CD4-positive, alpha-beta memory T cell (primary cell): ENCODE measurements at regions not wholly inside any gene's neighbourhood (a gene's known extent, or its start where the extent isn't known, plus 50 kb on each side); places are given as distances from the start of the nearest gene placed in this dataset.

ENCODE experiments used
- CTCF ChIA-PET: fragments of 350-600 bp; sonication (Branson Sonifier 250); formaldehyde crosslinking; loops from one replicate; lab custom pipeline; 2021; ENCODE audit warnings: inconsistent platforms; ENCODE audit not compliant: partially characterized antibody; lab: Charles Lee
- POLR2A ChIA-PET: fragments of 350-600 bp; sonication (Branson Sonifier 250); formaldehyde crosslinking; loops from one replicate; lab custom pipeline; 2021; ENCODE audit not compliant: partially characterized antibody; lab: Charles Lee
- DNase-seq, 5 donors: peaks; one replicate each; pipeline versions ENCODE4 v3.0.0 to v3.0.0-alpha.2; 2020 to 2022; ENCODE audit warnings: mixed read lengths in 1 of 5
- H3K27ac ChIP-seq: one replicate; pipeline ENCODE4 v1.7.0; 2013; ENCODE audit warnings: low read depth, low read length
- H3K27me3 ChIP-seq: 2 replicates; pipeline ENCODE4 v1.7.0; 2013; ENCODE audit warnings: mild to moderate bottlenecking, low read length, moderate library complexity; ENCODE audit not compliant: insufficient read depth
- H3K36me3 ChIP-seq: 2 replicates; pipeline ENCODE4 v1.7.0; 2013; ENCODE audit warnings: mild to moderate bottlenecking, low read length, moderate library complexity; ENCODE audit not compliant: insufficient read depth
- H3K4me1 ChIP-seq: 2 replicates; pipeline ENCODE4 v1.7.0; 2013; ENCODE audit warnings: mild to moderate bottlenecking, low read length, moderate library complexity; ENCODE audit not compliant: insufficient read depth
- H3K4me3 ChIP-seq, 2 donors: one replicate each; pipeline ENCODE4 v1.7.0; 2013; ENCODE audit warnings: low read length in 2 of 2, mild to moderate bottlenecking in 1 of 2
- H3K9me3 ChIP-seq, 2 donors: one replicate each; pipeline ENCODE4 v1.7.0; 2013; ENCODE audit warnings: low read length in 2 of 2, control low read depth in 1 of 2; ENCODE audit not compliant: control insufficient read depth in 1 of 2
- H3K27ac Mint-ChIP-seq, 7 donors: one replicate each; pipeline ENCODE4 v1.8.0; 2020 to 2021; ENCODE audit warnings: mixed read lengths in 7 of 7, mild to moderate bottlenecking in 6 of 7, inconsistent platforms in 3 of 7, moderate library complexity in 3 of 7
- H3K27me3 Mint-ChIP-seq, 2 donors: one replicate each; pipeline ENCODE4 v1.8.0; 2020 to 2021; ENCODE audit warnings: mixed read lengths in 2 of 2
- H3K36me3 Mint-ChIP-seq, 2 donors: one replicate each; pipeline ENCODE4 v1.8.0; 2020 to 2021; ENCODE audit warnings: mixed read lengths in 2 of 2, inconsistent platforms in 1 of 2, mild to moderate bottlenecking in 1 of 2
- H3K4me1 Mint-ChIP-seq, 4 donors: one replicate each; pipeline ENCODE4 v1.8.0; 2020 to 2021; ENCODE audit warnings: mixed read lengths in 4 of 4, mild to moderate bottlenecking in 1 of 4
- H3K4me3 Mint-ChIP-seq, 8 donors: one replicate each; pipeline ENCODE4 v1.8.0; 2020 to 2021; ENCODE audit warnings: mixed read lengths in 8 of 8, mild to moderate bottlenecking in 7 of 8, moderate library complexity in 6 of 8, inconsistent platforms in 3 of 8
- H3K9me3 Mint-ChIP-seq, 8 donors: one replicate each; pipeline ENCODE4 v1.8.0; 2020 to 2021; ENCODE audit warnings: mixed read lengths in 8 of 8, mild to moderate bottlenecking in 5 of 8, inconsistent platforms in 3 of 8, moderate library complexity in 1 of 8
- intact Hi-C: fragments of 100-400 bp; cut with micrococcal nuclease; formaldehyde crosslinking; loops from one replicate; pipeline ENCODE4 v1.15.1; 2023

- CTCF ChIA-PET = no interaction called here
- POLR2A ChIA-PET = no interaction called here
- H3K9me3 ChIP-seq = no peaks in the 10 kb centered on the region
- H3K4me1 ChIP-seq = no peaks in the 10 kb centered on the region
- H3K4me3 ChIP-seq = no peak overlapping the region
- intact Hi-C loops = no loop called here
- no peak overlapping the region for H3K27ac Mint-ChIP-seq
- no peaks in the 10 kb centered on the region for H3K27me3 ChIP-seq
- H3K9me3 Mint-ChIP-seq = peaks cover 3 to 26% (median 16%) of the 10 kb centered on the region in 8 donors
- no peaks in the 10 kb centered on the region for H3K4me1 Mint-ChIP-seq
- no peak overlapping the region for H3K27ac ChIP-seq
- peaks cover 13 to 29% of the 10 kb centered on the region in 2 donors for H3K27me3 Mint-ChIP-seq
- no peak overlapping the region for H3K4me3 Mint-ChIP-seq
- DNase-seq = no peak
- peaks cover 0 to 3% of the 10 kb centered on the region in 2 donors for H3K36me3 Mint-ChIP-seq
- no peaks in the 10 kb centered on the region for H3K36me3 ChIP-seq
Observed at GRCh38 chr4:26008737-26009136, 94.7 kb downstream of the SMIM20 start.

GRCh38 chr4:26009502-26009901 is 95.5 kb downstream of the SMIM20 start:
- peaks cover 0 to 3% of the 10 kb centered on the region in 2 donors for H3K36me3 Mint-ChIP-seq
- Histone ChIP-seq H3K9me3 (no peaks in the 10 kb centered on the region), H3K36me3 (no peaks in the 10 kb centered on the region), H3K27me3 (no peaks in the 10 kb centered on the region), H3K4me1 (no peaks in the 10 kb centered on the region), H3K27ac (no peak overlapping the region), H3K4me3 (no peak overlapping the region)
- H3K4me1 Mint-ChIP-seq = no peaks in the 10 kb centered on the region
- ChIA-PET POLR2A (no interaction called here), CTCF (no interaction called here)
- H3K4me3 Mint-ChIP-seq = no peak overlapping the region
- H3K27me3 Mint-ChIP-seq = peaks cover 15 to 29% of the 10 kb centered on the region in 2 donors
- intact Hi-C loops = no loop called here
- H3K27ac Mint-ChIP-seq = no peak overlapping the region
- DNase-seq = no peak
- peaks cover 3 to 26% (median 15%) of the 10 kb centered on the region in 8 donors for H3K9me3 Mint-ChIP-seq

- Histone ChIP-seq H3K36me3 (no peaks in the 10 kb centered on the region), H3K4me1 (no peaks in the 10 kb centered on the region), H3K4me3 (no peak overlapping the region), H3K9me3 (no peaks in the 10 kb centered on the region), H3K27ac (no peak overlapping the region), H3K27me3 (no peaks in the 10 kb centered on the region)
- Mint-ChIP-seq H3K9me3 (peaks cover 3 to 26% (median 15%) of the 10 kb centered on the region in 8 donors), H3K4me3 (no peak overlapping the region), H3K4me1 (no peaks in the 10 kb centered on the region), H3K36me3 (peaks cover 0 to 3% of the 10 kb centered on the region in 2 donors), H3K27me3 (peaks cover 20 to 33% of the 10 kb centered on the region in 2 donors), H3K27ac (no peak overlapping the region)
- no peak for DNase-seq
- POLR2A ChIA-PET = no interaction called here
- CTCF ChIA-PET = interaction anchor here (1.3 kb wide), 1 partner anchor 22 kb away, joined by 7 read pairs; no protein-coding TSS in a partner anchor
- intact Hi-C loops = no loop called here
Observed at GRCh38 chr4:26010304-26010703, 96.3 kb downstream of the SMIM20 start.

GRCh38 chr4:26013629-26014028 is 99.6 kb downstream of the SMIM20 start:
- H3K36me3 Mint-ChIP-seq = no peaks in the 10 kb centered on the region
- no peaks in the 10 kb centered on the region for H3K4me1 Mint-ChIP-seq
- Histone ChIP-seq H3K36me3 (no peaks in the 10 kb centered on the region), H3K9me3 (no peaks in the 10 kb centered on the region), H3K4me3 (no peak overlapping the region), H3K27ac (no peak overlapping the region), H3K27me3 (no peaks in the 10 kb centered on the region), H3K4me1 (no peaks in the 10 kb centered on the region)
- H3K4me3 Mint-ChIP-seq = no peak overlapping the region
- ChIA-PET POLR2A (no interaction called here), CTCF (interaction anchor here (0.9 kb wide), 1 partner anchor 26 kb away, joined by 3 read pairs; no protein-coding TSS in a partner anchor)
- H3K9me3 Mint-ChIP-seq = peaks cover 3 to 17% (median 8%) of the 10 kb centered on the region in 8 donors
- intact Hi-C loops = no loop called here
- no peak overlapping the region for H3K27ac Mint-ChIP-seq
- H3K27me3 Mint-ChIP-seq = peaks cover 22 to 33% of the 10 kb centered on the region in 2 donors
- DNase-seq = no peak

- POLR2A ChIA-PET = no interaction called here
- H3K27ac Mint-ChIP-seq = no peak overlapping the region
Observed at GRCh38 chr4:26015133-26015651, 101.2 kb downstream of the SMIM20 start.

GRCh38 chr4:26015906-26016305 is 101.9 kb downstream of the SMIM20 start:
- no peak for DNase-seq
- H3K27ac Mint-ChIP-seq = no peak overlapping the region
- Histone ChIP-seq H3K9me3 (no peaks in the 10 kb centered on the region), H3K27ac (no peak overlapping the region), H3K27me3 (no peaks in the 10 kb centered on the region), H3K4me1 (no peaks in the 10 kb centered on the region), H3K36me3 (no peaks in the 10 kb centered on the region), H3K4me3 (no peak overlapping the region)
- ChIA-PET CTCF (no interaction called here), POLR2A (no interaction called here)
- peaks cover 0 to 3% (median 0%) of the 10 kb centered on the region in 8 donors for H3K9me3 Mint-ChIP-seq
- no peaks in the 10 kb centered on the region for H3K36me3 Mint-ChIP-seq
- H3K4me1 Mint-ChIP-seq = peaks cover 0 to 8% (median 1%) of the 10 kb centered on the region in 4 donors
- intact Hi-C loops = no loop called here
- H3K27me3 Mint-ChIP-seq = peaks cover 22 to 27% of the 10 kb centered on the region in 2 donors
- H3K4me3 Mint-ChIP-seq = no peak overlapping the region

More at GRCh38 chr4:26015133-26015651, 101.2 kb downstream of the SMIM20 start:
- Histone ChIP-seq H3K9me3 (no peaks in the 10 kb centered on the region), H3K4me3 (no peak overlapping the region), H3K27ac (no peak overlapping the region), H3K4me1 (no peaks in the 10 kb centered on the region), H3K36me3 (no peaks in the 10 kb centered on the region), H3K27me3 (no peaks in the 10 kb centered on the region)
- peaks cover 0 to 6% (median 1%) of the 10 kb centered on the region in 4 donors for H3K4me1 Mint-ChIP-seq
- peaks cover 0 to 5% (median 3%) of the 10 kb centered on the region in 8 donors for H3K9me3 Mint-ChIP-seq
- intact Hi-C loops = no loop called here
- H3K27me3 Mint-ChIP-seq = peaks cover 22 to 32% of the 10 kb centered on the region in 2 donors
- no peaks in the 10 kb centered on the region for H3K36me3 Mint-ChIP-seq
- no peak overlapping the region for H3K4me3 Mint-ChIP-seq
- DNase-seq = no peak
- CTCF ChIA-PET = no interaction called here

- Histone ChIP-seq H3K9me3 (no peaks in the 10 kb centered on the region), H3K4me3 (no peak overlapping the region), H3K36me3 (no peaks in the 10 kb centered on the region), H3K27me3 (no peaks in the 10 kb centered on the region), H3K27ac (no peak overlapping the region), H3K4me1 (no peaks in the 10 kb centered on the region)
- H3K27me3 Mint-ChIP-seq = peaks cover 19 to 20% of the 10 kb centered on the region in 2 donors
- peaks cover 0 to under 1% (median 0%) of the 10 kb centered on the region in 8 donors for H3K9me3 Mint-ChIP-seq
- peaks cover 0 to 8% (median 1%) of the 10 kb centered on the region in 4 donors for H3K4me1 Mint-ChIP-seq
- no peak overlapping the region for H3K27ac Mint-ChIP-seq
- intact Hi-C loops = no loop called here
- no peak for DNase-seq
- ChIA-PET POLR2A (no interaction called here), CTCF (interaction anchor here (0.9 kb wide), 1 partner anchor 310 kb away, joined by 3 read pairs; no protein-coding TSS in a partner anchor)
- no peaks in the 10 kb centered on the region for H3K36me3 Mint-ChIP-seq
- no peak overlapping the region for H3K4me3 Mint-ChIP-seq
Observed at GRCh38 chr4:26017531-26017930, 103.5 kb downstream of the SMIM20 start.
